H9 (cell line): ENCODE measurements at regions not wholly inside any gene's neighbourhood (a gene's known extent, or its start where the extent isn't known, plus 50 kb on each side); places are given as distances from the start of the nearest gene placed in this dataset.

ENCODE experiments used
- DNase-seq: peaks from one replicate; pipeline ENCODE4 v3.0.0-alpha.2; 2017
- H2AFZ ChIP-seq: one replicate; pipeline ENCODE4 v1.6.1; 2013; ENCODE audit warnings: mild to moderate bottlenecking, low read length, control low read depth, moderate library complexity
- H2AK5ac ChIP-seq: 2 replicates; pipeline ENCODE4 v1.6.1; 2013; ENCODE audit warnings: low read length, control low read depth, mixed read lengths; ENCODE audit not compliant: insufficient read length
- H2BK120ac ChIP-seq: one replicate; pipeline ENCODE4 v1.6.1; 2013; ENCODE audit warnings: low read depth, mild to moderate bottlenecking, low read length, control low read depth, inconsistent platforms; ENCODE audit not compliant: poor library complexity, severe bottlenecking
- H2BK12ac ChIP-seq: 2 replicates; pipeline ENCODE4 v1.6.1; 2013; ENCODE audit warnings: low read length, control low read depth, mixed read lengths, low read depth; ENCODE audit not compliant: insufficient read length
- H2BK15ac ChIP-seq: 2 replicates; pipeline ENCODE4 v1.6.1; 2013; ENCODE audit warnings: low read depth, low read length, control low read depth
- H2BK20ac ChIP-seq: one replicate; pipeline ENCODE4 v1.6.1; 2013; ENCODE audit warnings: low read depth, mild to moderate bottlenecking, low read length, control low read depth, inconsistent platforms; ENCODE audit not compliant: poor library complexity, severe bottlenecking
- H2BK5ac ChIP-seq: 2 replicates; pipeline ENCODE4 v1.6.1; 2013; ENCODE audit warnings: low read length, control low read depth, mixed read lengths; ENCODE audit not compliant: insufficient read length
- H3K14ac ChIP-seq: 2 replicates; pipeline ENCODE4 v1.6.1; 2013; ENCODE audit warnings: low read length, control low read depth; ENCODE audit not compliant: insufficient read depth
- H3K18ac ChIP-seq: 2 replicates; pipeline ENCODE4 v1.6.1; 2013; ENCODE audit warnings: low read depth, mild to moderate bottlenecking, mixed read lengths, low read length, control low read depth; ENCODE audit not compliant: insufficient read length
- H3K23ac ChIP-seq: 2 replicates; pipeline ENCODE4 v1.6.1; 2013; ENCODE audit warnings: low read length, control low read depth, mixed read lengths, low read depth; ENCODE audit not compliant: insufficient read length
- H3K23me2 ChIP-seq: 2 replicates; pipeline ENCODE4 v1.6.1; 2013; ENCODE audit warnings: low read depth, mild to moderate bottlenecking, mixed read lengths, low read length, control low read depth; ENCODE audit not compliant: insufficient read length, poor library complexity, severe bottlenecking
- H3K27ac ChIP-seq: 2 replicates; pipeline ENCODE4 v1.5.1; 2013; ENCODE audit warnings: low read length, control low read depth, mixed read lengths, low read depth; ENCODE audit not compliant: insufficient read length
- H3K27me3 ChIP-seq: 2 replicates; pipeline ENCODE4 v1.6.1; 2013; ENCODE audit warnings: low read length, control low read depth, inconsistent platforms; ENCODE audit not compliant: insufficient read depth
- H3K4ac ChIP-seq: 2 replicates; pipeline ENCODE4 v1.6.1; 2013; ENCODE audit warnings: low read depth, mild to moderate bottlenecking, control low read depth, inconsistent platforms, low read length, moderate library complexity
- H3K4me1 ChIP-seq: 2 replicates; pipeline ENCODE4 v1.6.1; 2013; ENCODE audit warnings: low read length, control low read depth, inconsistent platforms; ENCODE audit not compliant: insufficient read depth
- H3K4me2 ChIP-seq: 2 replicates; pipeline ENCODE4 v1.6.1; 2013; ENCODE audit warnings: low read length, control low read depth, mixed read lengths; ENCODE audit not compliant: insufficient read length, insufficient read depth
- H3K56ac ChIP-seq: 2 replicates; pipeline ENCODE4 v1.6.1; 2013; ENCODE audit warnings: low read depth, mild to moderate bottlenecking, mixed read lengths, low read length, control low read depth; ENCODE audit not compliant: insufficient read length
- H3K79me1 ChIP-seq: 2 replicates; pipeline ENCODE4 v1.6.1; 2013; ENCODE audit warnings: low read depth, mild to moderate bottlenecking, moderate library complexity, low read length, control low read depth, inconsistent platforms; ENCODE audit not compliant: insufficient read depth, poor library complexity, severe bottlenecking
- H3K79me2 ChIP-seq: 2 replicates; pipeline ENCODE4 v1.6.1; 2013; ENCODE audit warnings: low read length, control low read depth, inconsistent platforms; ENCODE audit not compliant: insufficient read depth
- H3K9ac ChIP-seq: 2 replicates; pipeline ENCODE4 v1.6.1; 2013; ENCODE audit warnings: low read length, control low read depth, mixed read lengths; ENCODE audit not compliant: insufficient read length; ENCODE audit errors: extremely low read depth
- H3K9me3 ChIP-seq: one replicate; pipeline ENCODE4 v1.6.1; 2013; ENCODE audit warnings: low read depth, low read length, inconsistent platforms; ENCODE audit not compliant: control insufficient read depth
- H3T11ph ChIP-seq: one replicate; pipeline ENCODE4 v1.6.1; 2013; ENCODE audit warnings: mild to moderate bottlenecking, low read length, control low read depth, inconsistent platforms
- H4K20me1 ChIP-seq: one replicate; pipeline ENCODE4 v1.6.1; 2013; ENCODE audit not compliant: control insufficient read depth, insufficient read length, insufficient read depth
- H4K5ac ChIP-seq: 2 replicates; pipeline ENCODE4 v1.6.1; 2013; ENCODE audit warnings: low read depth, mild to moderate bottlenecking, mixed read lengths, low read length, control low read depth; ENCODE audit not compliant: insufficient read length
- H4K8ac ChIP-seq: replicated peaks from 2 replicates; pipeline ENCODE4 v1.6.1; 2013; ENCODE audit warnings: low read length, control low read depth, mixed read lengths, low read depth; ENCODE audit not compliant: insufficient read length
- H4K91ac ChIP-seq: 2 replicates; pipeline ENCODE4 v1.6.1; 2013; ENCODE audit warnings: low read depth, mild to moderate bottlenecking, moderate library complexity, mixed read lengths, low read length, control low read depth; ENCODE audit not compliant: insufficient read length
- H3K27ac Mint-ChIP-seq, 3 experiments: 2 replicates in 2 of 3; 3 replicates in 1 of 3; pipeline ENCODE4 v1.8.0; 2020 to 2021; ENCODE audit warnings: mixed read lengths in 3 of 3, mild to moderate bottlenecking in 1 of 3, moderate library complexity in 1 of 3
- H3K27me3 Mint-ChIP-seq: 2 replicates; pipeline ENCODE4 v1.8.0; 2021; ENCODE audit warnings: low read depth, mild to moderate bottlenecking, moderate library complexity, mixed read lengths
- H3K36me3 Mint-ChIP-seq, 3 experiments: 2 replicates in 2 of 3; 3 replicates in 1 of 3; pipeline ENCODE4 v1.8.0; 2020 to 2021; ENCODE audit warnings: low read depth in 3 of 3, mixed read lengths in 3 of 3; ENCODE audit not compliant: insufficient read depth in 1 of 3
- H3K4me1 Mint-ChIP-seq, 2 experiments: 2 replicates each; pipeline ENCODE4 v1.8.0; 2020; ENCODE audit warnings: mixed read lengths in 2 of 2
- H3K4me3 Mint-ChIP-seq, 2 experiments: 2 replicates in 1 of 2; 3 replicates in 1 of 2; pipeline ENCODE4 v1.8.0; 2020 to 2021; ENCODE audit warnings: mild to moderate bottlenecking in 2 of 2, mixed read lengths in 2 of 2, moderate library complexity in 1 of 2
- H3K9me3 Mint-ChIP-seq, 2 experiments: 2 replicates in 1 of 2; 3 replicates in 1 of 2; pipeline ENCODE4 v1.8.0; 2020; ENCODE audit warnings: mild to moderate bottlenecking in 2 of 2, mixed read lengths in 2 of 2, moderate library complexity in 1 of 2
- WGBS: extraction: QIAGEN DNeasy Blood & Tissue Kit; methylation state at CpG from one replicate; pipeline ENCODE4 v1.1.7; 2013; ENCODE audit warnings: missing lambda C conversion rate, low lambda C conversion rate, mixed read lengths; ENCODE audit not compliant: insufficient read length; ENCODE audit errors: extremely low coverage; 5-methylcytosine and 5-hydroxymethylcytosine counted together
- TF ChIP-seq, protein P1 (sequence below): fragments of 200-600 bp; sonication (generic); conservative IDR thresholded peaks from 3 replicates; pipeline ENCODE4 v1.8.0; 2021; ENCODE audit warnings: antibody characterized with exemption, mild to moderate bottlenecking

DNA sequence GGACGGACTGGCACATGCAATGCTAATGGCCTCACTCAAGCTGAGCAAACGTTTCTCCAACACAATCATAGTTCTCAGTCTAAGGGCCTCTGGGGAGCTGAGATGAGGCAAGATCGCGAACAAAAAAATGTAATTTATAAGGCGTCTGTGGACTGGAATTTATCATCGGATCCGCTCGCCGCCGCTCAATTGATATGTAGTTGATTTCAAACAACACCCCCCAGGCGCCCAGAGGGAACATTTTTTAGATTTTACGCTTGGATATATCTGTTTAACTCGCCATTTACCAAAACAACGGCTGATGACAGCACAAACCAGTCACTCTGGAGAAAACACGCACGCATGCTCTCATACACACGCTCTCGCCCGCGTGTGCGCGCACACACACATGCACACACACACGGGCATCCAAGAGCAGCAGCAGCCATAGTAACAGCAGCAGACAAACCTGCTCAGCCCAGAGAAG lies 335.8 kb downstream of the SMAD2 start:
- Histone ChIP-seq H3K4me1 (no peaks in the 10 kb centered on the region; the same call in 1 of the 2 replicates), H3K14ac (no peak overlapping the region), H2BK20ac (no peak overlapping the region), H4K5ac (no peak overlapping the region), H3K9me3 (no peaks in the 10 kb centered on the region), H3K4ac (no peak overlapping the region), H3K18ac (no peak overlapping the region), H3K27ac (no peak overlapping the region), H3K23ac (no peak overlapping the region), H2BK5ac (no peak overlapping the region), H2AK5ac (no peak overlapping the region), H3K23me2 (no peaks in the 10 kb centered on the region), H3K4me2 (no peak overlapping the region), H2BK15ac (no peak overlapping the region), H3K79me1 (no peaks in the 10 kb centered on the region), H2BK12ac (no peak overlapping the region), H3K79me2 (no peaks in the 10 kb centered on the region), H3K9ac (no peak overlapping the region), H2AFZ (no peak overlapping the region), H3K56ac (no peak overlapping the region), H3K27me3 (no peaks in the 10 kb centered on the region), H3T11ph (no peak overlapping the region), H2BK120ac (no peak overlapping the region), H4K91ac (no peak overlapping the region), H4K20me1 (no peaks in the 10 kb centered on the region), H4K8ac (no peak overlapping the region)
- Mint-ChIP-seq H3K4me3 (no peak overlapping the region), H3K9me3 (peaks cover 0 to 2% of the 10 kb centered on the region in 2 experiments; a peak in 3 of 5 replicates), H3K36me3 (no peaks in the 10 kb centered on the region; a peak in 1 of 7 replicates), H3K27ac (no peak overlapping the region), H3K27me3 (peaks cover 18% of the 10 kb centered on the region), H3K4me1 (peaks cover 24 to 27% of the 10 kb centered on the region in 2 experiments)
- WGBS = no CpG with 5 or more reads among the region's 23 CpGs
- no peak for DNase-seq
- TF ChIP-seq, protein P1, sequence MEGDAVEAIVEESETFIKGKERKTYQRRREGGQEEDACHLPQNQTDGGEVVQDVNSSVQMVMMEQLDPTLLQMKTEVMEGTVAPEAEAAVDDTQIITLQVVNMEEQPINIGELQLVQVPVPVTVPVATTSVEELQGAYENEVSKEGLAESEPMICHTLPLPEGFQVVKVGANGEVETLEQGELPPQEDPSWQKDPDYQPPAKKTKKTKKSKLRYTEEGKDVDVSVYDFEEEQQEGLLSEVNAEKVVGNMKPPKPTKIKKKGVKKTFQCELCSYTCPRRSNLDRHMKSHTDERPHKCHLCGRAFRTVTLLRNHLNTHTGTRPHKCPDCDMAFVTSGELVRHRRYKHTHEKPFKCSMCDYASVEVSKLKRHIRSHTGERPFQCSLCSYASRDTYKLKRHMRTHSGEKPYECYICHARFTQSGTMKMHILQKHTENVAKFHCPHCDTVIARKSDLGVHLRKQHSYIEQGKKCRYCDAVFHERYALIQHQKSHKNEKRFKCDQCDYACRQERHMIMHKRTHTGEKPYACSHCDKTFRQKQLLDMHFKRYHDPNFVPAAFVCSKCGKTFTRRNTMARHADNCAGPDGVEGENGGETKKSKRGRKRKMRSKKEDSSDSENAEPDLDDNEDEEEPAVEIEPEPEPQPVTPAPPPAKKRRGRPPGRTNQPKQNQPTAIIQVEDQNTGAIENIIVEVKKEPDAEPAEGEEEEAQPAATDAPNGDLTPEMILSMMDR = no peak
